ENCODE measurements at regions not wholly inside any gene's neighbourhood (a gene's known extent, or its start where the extent isn't known, plus 50 kb on each side); places are given as distances from the start of the nearest gene placed in this dataset.
A peak's percentile ranks its signal among the peaks of the same experiment; 100 is the strongest.

- WGBS: 17% methylated on average over 5 of the region's 5 CpGs
- Histone ChIP-seq H3K27me3 (replicated peaks; ENCODE audit: insufficient read depth) (no peaks in the 10 kb centered on the region), H3K4me1 (replicated peaks) (peaks cover 5% of the 10 kb centered on the region), H3K27ac (peak overlapping the region in 1 of 2 donors; percentile 31), H3K9me3 (no peaks in the 10 kb centered on the region), H3K36me3 (no peaks in the 10 kb centered on the region), H3K4me3 (no peak overlapping the region)
- TF ChIP-seq POLR2AphosphoS5 (IDR thresholded peaks at IDR 0.05): peak; percentile 74
- TF ChIP-seq POLR2A (IDR thresholded peaks at IDR 0.05): no peak
- no peak for TF ChIP-seq CTCF (IDR thresholded peaks at IDR 0.05)
- DNase-seq (ENCODE audit: low spot score): peak; percentile 39
- intact Hi-C loops (cut with DNase I): no loop called here
Observed at GRCh38 chr11:35061516-35062440, 77.2 kb upstream of the CD44 start.

GRCh38 chr11:35063488-35063931 is 75.5 kb upstream of the CD44 start:
- peaks cover 5% of the 10 kb centered on the region for H3K4me1 ChIP-seq (replicated peaks)
- intact Hi-C loops (cut with DNase I): no loop called here
- DNase-seq (ENCODE audit: low spot score): no peak
- no peak for TF ChIP-seq POLR2AphosphoS5 (IDR thresholded peaks at IDR 0.05)
- no peak for TF ChIP-seq CTCF (IDR thresholded peaks at IDR 0.05)
- no peak for TF ChIP-seq POLR2A (IDR thresholded peaks at IDR 0.05)
- 88% methylated on average over 6 of the region's 6 CpGs for WGBS
- H3K27me3 ChIP-seq (replicated peaks; ENCODE audit: insufficient read depth): no peaks in the 10 kb centered on the region
- no peaks in the 10 kb centered on the region for H3K36me3 ChIP-seq
- no peak overlapping the region for H3K27ac ChIP-seq
- H3K4me3 ChIP-seq: no peak overlapping the region
- H3K9me3 ChIP-seq: no peaks in the 10 kb centered on the region

- Histone ChIP-seq H3K9me3 (no peaks in the 10 kb centered on the region), H3K27me3 (replicated peaks; ENCODE audit: insufficient read depth) (no peaks in the 10 kb centered on the region), H3K4me3 (no peak overlapping the region), H3K4me1 (replicated peaks) (peaks cover 5% of the 10 kb centered on the region), H3K27ac (no peak overlapping the region), H3K36me3 (no peaks in the 10 kb centered on the region)
- DNase-seq (ENCODE audit: low spot score): no peak
- WGBS: 89% methylated on average over 8 of the region's 8 CpGs
- intact Hi-C loops (cut with DNase I): no loop called here
- TF ChIP-seq POLR2A (IDR thresholded peaks at IDR 0.05) (no peak), CTCF (IDR thresholded peaks at IDR 0.05) (no peak), POLR2AphosphoS5 (IDR thresholded peaks at IDR 0.05) (no peak)
Observed at GRCh38 chr11:35064114-35064800, 74.7 kb upstream of the CD44 start.

GRCh38 chr11:35065566-35065965 is 73.4 kb upstream of the CD44 start:
- Histone ChIP-seq H3K4me1 (replicated peaks) (peaks cover 5% of the 10 kb centered on the region), H3K36me3 (no peaks in the 10 kb centered on the region), H3K9me3 (no peaks in the 10 kb centered on the region), H3K27ac (no peak overlapping the region), H3K4me3 (no peak overlapping the region), H3K27me3 (replicated peaks; ENCODE audit: insufficient read depth) (no peaks in the 10 kb centered on the region)
- DNase-seq (ENCODE audit: low spot score): no peak
- no peak for TF ChIP-seq POLR2A (IDR thresholded peaks at IDR 0.05)
- TF ChIP-seq CTCF (IDR thresholded peaks at IDR 0.05): no peak
- TF ChIP-seq POLR2AphosphoS5 (IDR thresholded peaks at IDR 0.05): no peak
- intact Hi-C loops (cut with DNase I): no loop called here
- WGBS: 71% methylated on average over 3 of the region's 3 CpGs
